PC-3 (cell line): ENCODE measurements at regions not wholly inside any gene's neighbourhood (a gene's known extent, or its start where the extent isn't known, plus 50 kb on each side); places are given as distances from the start of the nearest gene placed in this dataset.

ENCODE experiments used
- ATAC-seq: fragments of 200-7000 bp; cut with Tn5 transposase; 2 replicates; pipeline ENCODE4 v1.9.1; 2020; ENCODE audit warnings: mild to moderate bottlenecking, moderate library complexity
- BruUV-seq: library from RNA; stranded (reverse); fragments of 400-500 nt; replicated peaks from 2 replicates; lab custom pipeline; 2021; lab: Mats Ljungman, UMichigan
- CTCF ChIA-PET: fragments of 300-600 bp; sonication (Branson Sonifier 250); formaldehyde crosslinking; loops from one replicate; lab custom pipeline; 2022; ENCODE audit warnings: antibody characterized with exemption; lab: Charles Lee
- POLR2A ChIA-PET: fragments of 300-600 bp; sonication (Branson Sonifier 250); formaldehyde crosslinking; loops from one replicate; lab custom pipeline; 2022; ENCODE audit warnings: antibody characterized with exemption; ENCODE audit not compliant: unreplicated experiment; lab: Charles Lee
- DNase-seq: peaks from one replicate; pipeline ENCODE4 v3.0.0-alpha.2; 2015
- H2AFZ ChIP-seq: fragments of 300-600 bp; sonication (generic); 2 replicates; pipeline ENCODE4 v1.6.0; 2016; ENCODE audit warnings: antibody characterized with exemption, low read length
- H3F3A ChIP-seq: fragments of 300-600 bp; sonication (generic); one replicate; pipeline ENCODE4 v1.6.0; 2017; ENCODE audit warnings: antibody characterized with exemption, low read length, control low read depth, mild to moderate bottlenecking; ENCODE audit not compliant: unreplicated experiment
- H3K27ac ChIP-seq: fragments of 300-600 bp; sonication (generic); 2 replicates; pipeline ENCODE4 v1.5.1; 2016; ENCODE audit warnings: mild to moderate bottlenecking, low read length
- H3K27me3 ChIP-seq: fragments of 300-600 bp; sonication (generic); 2 replicates; pipeline ENCODE4 v1.6.1; 2016; ENCODE audit warnings: low read length, mixed read lengths
- H3K36me3 ChIP-seq: fragments of 300-600 bp; sonication (generic); 2 replicates; pipeline ENCODE4 v1.6.1; 2016; ENCODE audit warnings: low read depth, mixed run types, low read length, mixed read lengths
- H3K4me1 ChIP-seq: fragments of 300-600 bp; sonication (generic); 2 replicates; pipeline ENCODE4 v1.5.1; 2016; ENCODE audit warnings: low read length; ENCODE audit not compliant: insufficient read depth
- H3K4me2 ChIP-seq: fragments of 300-600 bp; sonication (generic); 2 replicates; pipeline ENCODE4 v1.6.0; 2016; ENCODE audit warnings: low read length
- H3K4me3 ChIP-seq: fragments of 300-600 bp; sonication (generic); 2 replicates; pipeline ENCODE4 v1.5.1; 2016; ENCODE audit warnings: mild to moderate bottlenecking, low read length, mixed read lengths
- H3K79me2 ChIP-seq: fragments of 300-600 bp; sonication (generic); 2 replicates; pipeline ENCODE4 v1.6.1; 2017; ENCODE audit warnings: low read length, mixed read lengths
- H3K9ac ChIP-seq: fragments of 300-600 bp; sonication (generic); 2 replicates; pipeline ENCODE4 v1.6.0; 2016; ENCODE audit warnings: mild to moderate bottlenecking, low read length
- H3K9me2 ChIP-seq: fragments of 300-600 bp; sonication (generic); replicated peaks from 2 replicates; pipeline ENCODE4 v1.6.1; 2016; ENCODE audit warnings: mixed run types, low read length, mixed read lengths
- H3K9me3 ChIP-seq: fragments of 300-600 bp; sonication (generic); 2 replicates; pipeline ENCODE4 v1.6.1; 2016; ENCODE audit warnings: low read length, mixed read lengths
- H4K20me1 ChIP-seq: fragments of 300-600 bp; sonication (generic); 2 replicates; pipeline ENCODE4 v1.6.1; 2016; ENCODE audit warnings: low read length, mixed read lengths
- CTCF ChIP-seq: fragments of 300-600 bp; sonication (generic); conservative IDR thresholded peaks from 2 replicates; pipeline ENCODE4 v1.5.1; 2017; ENCODE audit warnings: antibody characterized with exemption, low read depth, mild to moderate bottlenecking, low read length
- EZH2 ChIP-seq: fragments of 300-600 bp; sonication (generic); IDR thresholded peaks from one replicate; pipeline ENCODE4 v1.6.1; 2017; ENCODE audit warnings: antibody characterized with exemption, mild to moderate bottlenecking, low read length; ENCODE audit not compliant: unreplicated experiment
- EZH2phosphoT487 ChIP-seq: fragments of 300-600 bp; sonication (generic); IDR thresholded peaks from 2 replicates; pipeline ENCODE4 v1.6.1; 2018; ENCODE audit warnings: mild to moderate bottlenecking, antibody characterized with exemption, low read length, borderline replicate concordance
- intact Hi-C: fragments of 100-400 bp; cut with micrococcal nuclease; formaldehyde crosslinking; loops from 2 replicates; pipeline ENCODE4 v1.9.0; 2023

- Histone ChIP-seq H3K4me3 (no peak overlapping the region), H3F3A (no peaks in the 10 kb centered on the region), H4K20me1 (no peaks in the 10 kb centered on the region), H3K27me3 (no peaks in the 10 kb centered on the region), H3K4me1 (no peaks in the 10 kb centered on the region), H2AFZ (no peak overlapping the region), H3K27ac (no peak overlapping the region), H3K4me2 (no peak overlapping the region), H3K9ac (no peak overlapping the region), H3K9me3 (no peaks in the 10 kb centered on the region), H3K79me2 (no peaks in the 10 kb centered on the region), H3K9me2 (no peaks in the 10 kb centered on the region), H3K36me3 (no peaks in the 10 kb centered on the region)
- ATAC-seq (no peak), DNase-seq (no peak)
- TF ChIP-seq CTCF (no peak), EZH2 (no peak), EZH2phosphoT487 (no peak)
- POLR2A ChIA-PET = no interaction called here
- CTCF ChIA-PET = no interaction called here
- BruUV-seq = no TSS peak
- intact Hi-C loops = no loop called here
Observed at GRCh38 chr7:9962742-9963141, 1010.9 kb upstream of the PHF14 start.

GRCh38 chr7:9978106-9979064 is 995.3 kb upstream of the PHF14 start:
- Histone ChIP-seq H2AFZ (no peak overlapping the region), H3K79me2 (no peaks in the 10 kb centered on the region), H3K4me2 (no peak overlapping the region), H3K36me3 (no peaks in the 10 kb centered on the region), H3F3A (no peaks in the 10 kb centered on the region), H3K9me2 (no peaks in the 10 kb centered on the region), H3K9me3 (no peaks in the 10 kb centered on the region), H3K9ac (no peak overlapping the region), H3K27me3 (no peaks in the 10 kb centered on the region), H3K27ac (no peak overlapping the region), H3K4me1 (no peaks in the 10 kb centered on the region), H4K20me1 (no peaks in the 10 kb centered on the region), H3K4me3 (no peak overlapping the region)
- TF ChIP-seq EZH2phosphoT487 (no peak), CTCF (no peak), EZH2 (no peak)
- no peak for DNase-seq
- intact Hi-C loops = no loop called here
- no TSS peak for BruUV-seq
- CTCF ChIA-PET = no interaction called here
- no peak for ATAC-seq
- POLR2A ChIA-PET = no interaction called here

GRCh38 chr7:9981742-9982349 is 991.8 kb upstream of the PHF14 start:
- Histone ChIP-seq H3K36me3 (no peaks in the 10 kb centered on the region), H3K79me2 (no peaks in the 10 kb centered on the region), H3F3A (no peaks in the 10 kb centered on the region), H3K4me3 (no peak overlapping the region), H3K4me2 (no peak overlapping the region), H3K27me3 (no peaks in the 10 kb centered on the region), H3K9me2 (no peaks in the 10 kb centered on the region), H3K27ac (no peak overlapping the region), H2AFZ (no peak overlapping the region), H3K4me1 (no peaks in the 10 kb centered on the region), H4K20me1 (no peaks in the 10 kb centered on the region), H3K9me3 (no peaks in the 10 kb centered on the region; the same call in 1 of the 2 replicates), H3K9ac (no peak overlapping the region)
- ChIA-PET CTCF (no interaction called here), POLR2A (no interaction called here)
- ATAC-seq = no peak
- intact Hi-C loops = no loop called here
- TF ChIP-seq CTCF (no peak), EZH2 (no peak), EZH2phosphoT487 (no peak)
- DNase-seq = no peak
- no TSS peak for BruUV-seq
